Muscle layer of duodenum (tissue), 2 donors: ENCODE measurements at regions not wholly inside any gene's neighbourhood (a gene's known extent, or its start where the extent isn't known, plus 50 kb on each side); places are given as distances from the start of the nearest gene placed in this dataset.

ENCODE experiments used
- H3K27ac ChIP-seq: one replicate; pipeline ENCODE4 v1.7.0; 2013; ENCODE audit warnings: mild to moderate bottlenecking, low read length
- H3K27me3 ChIP-seq: one replicate; pipeline ENCODE4 v1.7.0; 2013; ENCODE audit warnings: low read depth, mild to moderate bottlenecking, control low read depth, low read length
- H3K36me3 ChIP-seq, 2 donors: one replicate each; pipeline ENCODE4 v1.7.0; 2013; ENCODE audit warnings: low read length in 2 of 2, control low read depth in 1 of 2, mild to moderate bottlenecking in 1 of 2; ENCODE audit not compliant: insufficient read depth in 2 of 2, control insufficient read depth in 1 of 2
- H3K4me1 ChIP-seq, 2 donors: one replicate each; pipeline ENCODE4 v1.7.0; 2013; ENCODE audit warnings: low read length in 2 of 2, mild to moderate bottlenecking in 2 of 2, control low read depth in 1 of 2, moderate library complexity in 1 of 2; ENCODE audit not compliant: insufficient read depth in 2 of 2, control insufficient read depth in 1 of 2
- H3K4me3 ChIP-seq, 2 donors: one replicate each; pipeline ENCODE4 v1.7.0; 2013; ENCODE audit warnings: low read length in 2 of 2, low read depth in 1 of 2, mild to moderate bottlenecking in 1 of 2
- H3K9me3 ChIP-seq, 2 donors: one replicate each; pipeline ENCODE4 v1.7.0; 2013; ENCODE audit warnings: low read length in 2 of 2, control low read depth in 1 of 2, mild to moderate bottlenecking in 1 of 2; ENCODE audit not compliant: control insufficient read depth in 1 of 2
- donor health status: healthy.

DNA sequence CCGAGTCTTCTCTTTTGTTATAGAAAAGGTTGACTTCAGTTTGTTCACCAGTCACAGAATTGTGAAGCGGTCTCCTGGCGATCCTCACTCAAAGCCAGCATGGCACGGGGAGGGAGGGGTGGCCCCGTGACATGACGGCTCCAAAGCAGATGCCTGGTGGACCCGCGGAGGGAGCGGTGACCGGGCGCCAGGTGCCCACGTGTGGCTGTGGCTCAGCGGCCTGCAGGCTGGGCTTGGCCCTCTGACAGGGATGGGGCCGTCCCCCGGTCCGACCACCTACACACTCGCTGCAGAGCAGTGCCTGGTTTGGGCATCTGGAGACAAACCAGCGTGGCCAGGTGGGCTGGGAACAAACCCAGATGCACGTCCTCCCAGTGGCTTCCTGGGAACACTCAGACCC, 129.1 kb upstream of the SNTG2 start:
- no peaks in the 10 kb centered on the region for H3K4me1 ChIP-seq
- H3K36me3 ChIP-seq = no peaks in the 10 kb centered on the region
- H3K4me3 ChIP-seq = no peak overlapping the region
- no peak overlapping the region for H3K27ac ChIP-seq
- H3K9me3 ChIP-seq = no peaks in the 10 kb centered on the region
- no peaks in the 10 kb centered on the region for H3K27me3 ChIP-seq

GRCh38 chr2:819601-820000, 131.0 kb upstream of the SNTG2 start:
- H3K27ac ChIP-seq = no peak overlapping the region
- H3K9me3 ChIP-seq = no peaks in the 10 kb centered on the region
- H3K36me3 ChIP-seq = no peaks in the 10 kb centered on the region
- H3K4me3 ChIP-seq = no peak overlapping the region
- no peaks in the 10 kb centered on the region for H3K27me3 ChIP-seq
- H3K4me1 ChIP-seq = no peaks in the 10 kb centered on the region

- Histone ChIP-seq H3K27me3 (no peaks in the 10 kb centered on the region), H3K9me3 (no peaks in the 10 kb centered on the region), H3K4me1 (no peaks in the 10 kb centered on the region), H3K27ac (no peak overlapping the region), H3K4me3 (no peak overlapping the region), H3K36me3 (no peaks in the 10 kb centered on the region)
Observed at GRCh38 chr2:819121-819520, 131.5 kb upstream of the SNTG2 start.

DNA sequence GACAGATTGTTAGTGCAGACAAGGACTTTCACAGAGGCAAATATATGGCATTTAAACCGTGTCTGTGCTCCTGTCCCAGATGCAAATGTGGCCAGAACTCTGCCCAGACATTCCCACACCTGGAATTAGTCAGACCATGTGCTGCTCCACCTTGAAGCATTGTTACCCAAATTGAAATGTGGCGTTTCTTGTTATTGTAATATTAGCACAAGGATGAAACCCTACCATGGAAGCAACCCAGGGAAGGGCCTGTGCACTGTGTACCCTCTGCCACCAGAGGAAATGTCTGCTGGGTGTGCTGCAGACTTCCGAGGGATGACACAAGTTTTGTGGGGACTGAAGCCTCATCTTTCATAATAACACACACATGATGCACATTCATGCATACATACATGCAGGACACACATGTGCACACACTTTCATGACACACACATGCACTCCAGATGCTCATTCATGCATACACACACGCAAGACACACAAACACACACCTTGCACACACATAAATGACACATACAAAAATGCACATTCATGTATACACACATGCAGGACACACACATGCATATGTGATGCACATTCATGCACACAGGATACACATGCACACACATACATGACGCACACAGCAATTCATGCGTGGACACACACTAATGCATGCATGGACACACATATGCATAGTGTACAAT, 133.2 kb upstream of the SNTG2 start:
- H3K36me3 ChIP-seq = no peaks in the 10 kb centered on the region
- no peak overlapping the region for H3K27ac ChIP-seq
- H3K27me3 ChIP-seq = no peaks in the 10 kb centered on the region
- no peaks in the 10 kb centered on the region for H3K9me3 ChIP-seq
- no peaks in the 10 kb centered on the region for H3K4me1 ChIP-seq
- H3K4me3 ChIP-seq = no peak overlapping the region

- no peaks in the 10 kb centered on the region for H3K36me3 ChIP-seq
- no peaks in the 10 kb centered on the region for H3K9me3 ChIP-seq
Observed at GRCh38 chr2:816278-816677, 134.4 kb upstream of the SNTG2 start.

DNA sequence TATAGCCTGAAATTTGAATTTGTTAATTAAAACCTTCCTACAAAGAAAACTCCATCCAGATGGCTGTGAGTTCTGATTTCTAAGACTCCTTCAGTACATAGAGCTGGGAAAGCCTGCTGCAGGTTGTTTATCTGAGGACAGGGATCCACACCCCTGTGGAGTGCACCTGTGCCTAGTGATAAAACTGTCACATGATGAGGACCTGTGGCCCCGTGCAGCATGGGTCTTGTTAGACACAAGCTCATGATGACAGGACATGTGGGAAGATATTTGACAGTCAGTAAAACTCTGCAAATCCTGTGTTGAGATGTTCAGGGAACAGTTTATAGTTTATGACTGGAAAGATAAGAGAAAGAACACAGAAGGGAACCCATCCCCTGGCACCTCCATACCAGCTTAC, 133.2 kb upstream of the TMEM18 start:
- Histone ChIP-seq H3K9me3 (no peaks in the 10 kb centered on the region), H3K27me3 (no peaks in the 10 kb centered on the region), H3K4me1 (no peaks in the 10 kb centered on the region), H3K36me3 (no peaks in the 10 kb centered on the region), H3K27ac (no peak overlapping the region), H3K4me3 (no peak overlapping the region)

More at GRCh38 chr2:816278-816677, 134.4 kb upstream of the SNTG2 start:
- no peaks in the 10 kb centered on the region for H3K27me3 ChIP-seq
- no peak overlapping the region for H3K4me3 ChIP-seq
- no peak overlapping the region for H3K27ac ChIP-seq
- no peaks in the 10 kb centered on the region for H3K4me1 ChIP-seq

DNA sequence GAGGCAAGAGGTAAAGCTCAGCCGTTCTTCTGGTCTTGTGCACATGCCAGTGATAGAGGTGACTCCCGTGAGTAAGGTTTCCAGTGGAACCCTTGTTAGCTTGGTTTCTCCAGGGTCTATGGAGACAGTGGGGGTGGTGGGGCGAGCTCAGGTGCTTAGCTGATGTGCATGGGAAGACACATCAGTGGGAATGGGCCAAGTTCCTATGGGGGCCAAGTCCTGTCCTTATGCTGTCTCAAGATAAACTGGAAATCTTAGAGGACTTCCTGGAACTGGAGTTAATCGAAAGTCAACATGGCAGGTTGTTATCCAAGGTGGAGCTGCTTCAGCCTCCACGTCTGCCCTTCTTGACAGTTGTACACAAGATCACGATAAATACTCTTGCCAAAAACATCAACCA, 130.1 kb upstream of the TMEM18 start:
- Histone ChIP-seq H3K9me3 (no peaks in the 10 kb centered on the region), H3K36me3 (no peaks in the 10 kb centered on the region), H3K4me3 (no peak overlapping the region), H3K4me1 (no peaks in the 10 kb centered on the region), H3K27ac (no peak overlapping the region), H3K27me3 (no peaks in the 10 kb centered on the region)

GRCh38 chr2:805664-806063, 128.5 kb upstream of the TMEM18 start:
- no peak overlapping the region for H3K4me3 ChIP-seq
- no peak overlapping the region for H3K27ac ChIP-seq
- H3K9me3 ChIP-seq = no peaks in the 10 kb centered on the region
- H3K36me3 ChIP-seq = no peaks in the 10 kb centered on the region
- no peaks in the 10 kb centered on the region for H3K4me1 ChIP-seq
- no peaks in the 10 kb centered on the region for H3K27me3 ChIP-seq

- Histone ChIP-seq H3K4me3 (no peak overlapping the region), H3K9me3 (no peaks in the 10 kb centered on the region), H3K36me3 (no peaks in the 10 kb centered on the region), H3K27ac (no peak overlapping the region), H3K27me3 (no peaks in the 10 kb centered on the region), H3K4me1 (no peaks in the 10 kb centered on the region)
Observed at GRCh38 chr2:797993-798392, 120.8 kb upstream of the TMEM18 start.

- no peak overlapping the region for H3K27ac ChIP-seq
- no peak overlapping the region for H3K4me3 ChIP-seq
- H3K4me1 ChIP-seq = no peaks in the 10 kb centered on the region
Observed at GRCh38 chr2:797556-797955, 120.3 kb upstream of the TMEM18 start.

GRCh38 chr2:796141-796985, 119.2 kb upstream of the TMEM18 start:
- Histone ChIP-seq H3K4me3 (no peak overlapping the region), H3K27ac (no peak overlapping the region)

More at GRCh38 chr2:797556-797955, 120.3 kb upstream of the TMEM18 start:
- Histone ChIP-seq H3K36me3 (no peaks in the 10 kb centered on the region), H3K9me3 (no peaks in the 10 kb centered on the region), H3K27me3 (no peaks in the 10 kb centered on the region)

More at GRCh38 chr2:796141-796985, 119.2 kb upstream of the TMEM18 start:
- Histone ChIP-seq H3K36me3 (no peaks in the 10 kb centered on the region), H3K27me3 (no peaks in the 10 kb centered on the region), H3K4me1 (no peaks in the 10 kb centered on the region), H3K9me3 (no peaks in the 10 kb centered on the region)
